DMS153 (cell line): ENCODE measurements at regions not wholly inside any gene's neighbourhood (a gene's known extent, or its start where the extent isn't known, plus 50 kb on each side); places are given as distances from the start of the nearest gene placed in this dataset.

Experiments used
- DNase-seq: peaks from one replicate; lab custom pipeline; 2025; lab: John Stamatoyannopoulos, UW

- no peak for DNase-seq
Observed at GRCh38 chr2:5955921-5956320, 263.7 kb downstream of the SOX11 start.

GRCh38 chr2:5959836-5960820, 267.9 kb downstream of the SOX11 start:
- DNase-seq = no peak

GRCh38 chr2:5967506-5967905, 275.3 kb downstream of the SOX11 start:
- no peak for DNase-seq

DNA sequence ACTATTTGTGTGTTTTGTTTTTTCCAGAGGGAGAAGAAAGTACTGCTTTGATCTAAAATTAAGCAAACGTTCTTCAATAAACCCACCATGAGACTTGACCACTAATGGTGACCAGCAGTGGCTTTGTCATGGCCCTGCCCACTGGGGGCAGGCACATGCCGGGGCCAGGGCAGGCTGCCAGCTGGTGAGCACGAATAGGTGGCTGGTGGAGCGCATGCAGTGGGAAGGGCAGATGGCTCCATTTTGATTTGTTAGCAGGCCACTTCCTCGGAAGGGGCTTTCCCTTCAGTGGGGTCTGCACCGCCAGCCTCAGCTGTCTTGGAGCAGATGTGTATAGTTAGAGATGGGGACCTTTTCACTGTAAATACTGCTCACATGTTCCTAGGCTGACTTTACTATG, 277.1 kb downstream of the SOX11 start:
- DNase-seq = no peak

DNA sequence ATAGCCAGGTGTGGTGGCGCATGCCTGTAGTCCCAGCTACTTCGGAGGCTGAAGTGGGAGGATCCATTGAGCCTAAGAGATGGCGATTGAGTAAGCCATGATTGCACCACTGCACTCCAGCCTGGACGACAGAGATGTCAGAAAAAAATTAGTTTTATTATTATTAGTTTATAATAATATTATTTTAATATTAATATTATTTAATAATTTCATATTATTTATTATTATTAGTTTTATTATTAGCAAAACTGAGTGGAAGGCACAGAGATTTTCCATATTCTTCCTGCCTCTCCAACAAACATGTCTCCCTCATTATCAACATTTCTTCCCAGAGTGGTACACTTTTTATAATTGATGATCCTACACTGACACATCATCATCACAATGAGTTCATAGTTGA, 278.2 kb downstream of the SOX11 start:
- no peak for DNase-seq

- DNase-seq = no peak
Observed at GRCh38 chr2:5974477-5974876, 282.3 kb downstream of the SOX11 start.

GRCh38 chr2:5975401-5975800, 283.2 kb downstream of the SOX11 start:
- DNase-seq = no peak

GRCh38 chr2:5976531-5977065, 284.4 kb downstream of the SOX11 start:
- DNase-seq = no peak

GRCh38 chr2:5977477-5977876, 285.3 kb downstream of the SOX11 start:
- DNase-seq = no peak

- no peak for DNase-seq
Observed at GRCh38 chr2:5978131-5978751, 286.1 kb downstream of the SOX11 start.

GRCh38 chr2:5980450-5981190, 288.4 kb downstream of the SOX11 start:
- DNase-seq = no peak

GRCh38 chr2:5982193-5982902, 290.2 kb downstream of the SOX11 start:
- DNase-seq = no peak

DNA sequence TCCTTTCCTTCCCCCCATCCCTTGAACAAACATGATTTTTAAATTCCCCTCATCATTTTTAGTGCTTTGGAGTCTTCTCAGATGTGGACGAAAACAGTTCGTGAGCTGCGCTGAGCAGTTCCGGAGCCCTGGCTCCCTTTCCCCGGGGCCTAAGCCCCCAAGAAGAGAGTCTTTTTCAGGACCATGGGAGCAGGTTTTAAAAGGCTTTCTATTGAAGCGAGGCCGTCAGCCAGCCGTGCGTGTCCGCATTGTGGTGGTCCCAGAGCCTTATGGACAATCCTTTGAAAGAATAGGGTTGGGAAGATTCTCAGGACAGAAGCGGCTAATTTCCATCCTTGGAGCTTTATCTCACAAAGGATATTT, 290.7 kb downstream of the SOX11 start:
- DNase-seq = no peak

GRCh38 chr2:5983511-5984272, 291.5 kb downstream of the SOX11 start:
- DNase-seq = no peak

DNA sequence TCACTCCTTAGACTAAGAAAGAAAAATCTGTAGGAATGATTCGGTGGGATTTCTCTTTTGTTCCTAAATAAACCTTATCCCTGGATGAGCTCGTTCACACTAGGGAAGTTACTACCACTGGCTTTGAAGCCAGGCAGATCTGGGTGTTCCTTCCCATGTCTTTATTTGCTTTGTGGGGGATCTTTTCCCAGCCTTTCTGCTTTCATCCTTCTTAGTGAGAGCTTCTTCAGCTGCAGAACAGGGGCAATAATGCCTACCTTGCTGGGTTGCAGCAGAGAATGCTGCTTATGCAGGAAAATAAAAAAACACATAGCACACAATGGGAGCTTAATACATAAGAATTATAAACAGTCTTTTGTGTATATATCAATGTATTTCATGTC, 292.1 kb downstream of the SOX11 start:
- DNase-seq = no peak

- no peak for DNase-seq
Observed at GRCh38 chr2:5984946-5985345, 292.8 kb downstream of the SOX11 start.

GRCh38 chr2:5985536-5986385, 293.6 kb downstream of the SOX11 start:
- DNase-seq = no peak

DNA sequence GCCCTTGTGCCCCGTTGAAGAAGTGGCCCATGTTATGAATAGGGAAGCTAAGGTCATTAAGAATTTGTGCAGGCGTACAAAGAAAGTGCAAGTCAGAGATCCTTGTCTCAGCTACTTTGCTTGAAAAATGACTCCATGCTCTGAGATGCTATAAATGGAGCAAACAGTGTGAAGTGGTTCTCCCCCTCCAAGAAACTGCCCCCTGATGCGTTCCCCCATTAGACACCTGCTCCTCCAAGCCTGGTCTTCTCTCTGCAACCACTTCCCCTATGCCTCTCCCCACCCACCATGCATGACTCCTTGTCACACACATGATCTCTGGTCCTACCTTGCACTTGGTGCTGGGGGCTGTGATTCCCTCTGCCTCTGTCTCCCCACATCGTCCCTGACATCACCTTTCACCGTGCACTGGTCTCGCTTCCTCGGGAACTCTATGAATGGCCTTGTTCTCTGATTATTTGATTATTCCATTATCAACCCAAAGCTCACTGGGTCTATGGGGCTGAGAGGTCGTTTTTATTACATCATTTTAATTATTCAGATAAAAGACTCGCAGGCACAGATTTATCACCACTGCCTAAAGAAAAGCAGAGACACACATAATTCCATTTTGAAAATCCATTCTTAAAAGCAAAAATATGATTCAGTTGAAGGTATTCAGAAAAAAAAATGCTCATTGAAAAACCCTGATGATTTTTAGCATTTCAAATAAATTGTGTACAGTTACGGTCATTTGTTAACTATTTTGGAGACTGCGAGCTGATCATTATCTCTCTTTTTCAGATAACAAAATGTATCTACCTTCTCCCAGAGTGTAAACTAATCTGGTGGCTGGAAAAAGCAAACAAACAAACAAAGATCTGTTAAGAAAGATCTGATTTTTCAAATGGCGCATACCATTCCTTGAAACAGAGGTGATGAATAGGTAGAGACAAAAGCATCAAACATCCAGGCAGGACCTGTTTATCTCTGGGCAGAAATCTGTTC, 294.9 kb downstream of the SOX11 start:
- DNase-seq = no peak

- no peak for DNase-seq
Observed at GRCh38 chr2:5988120-5988519, 295.9 kb downstream of the SOX11 start.
